Cardiac muscle cell (in vitro differentiated cells and primary cell): ENCODE measurements at regions not wholly inside any gene's neighbourhood (a gene's known extent, or its start where the extent isn't known, plus 50 kb on each side); places are given as distances from the start of the nearest gene placed in this dataset.
A peak's percentile ranks its signal among the peaks of the same experiment; 100 is the strongest.

Source experiments
- DNase-seq, 2 donors: peaks; one replicate each; pipeline versions ENCODE4 v3.0.0 to v3.0.0-alpha.2; 2010 to 2017; ENCODE audit warnings: low read depth in 1 of 2, low spot score in 1 of 2
- H3K27ac ChIP-seq: fragments of 200-600 bp; sonication (generic); 2 replicates; pipeline ENCODE4 v1.5.1; 2016
- H3K27me3 ChIP-seq: fragments of 200-600 bp; sonication (generic); 2 replicates; pipeline ENCODE4 v1.6.0; 2016; ENCODE audit warnings: control low read depth
- H3K36me3 ChIP-seq: fragments of 200-600 bp; sonication (generic); 2 replicates; pipeline ENCODE4 v1.5.1; 2016; ENCODE audit warnings: control low read depth
- H3K4me1 ChIP-seq: fragments of 200-600 bp; sonication (generic); 2 replicates; pipeline ENCODE4 v1.8.1; 2017; ENCODE audit warnings: low read depth, mild to moderate bottlenecking, mixed run types
- H3K4me3 ChIP-seq: fragments of 200-600 bp; sonication (generic); 2 replicates; pipeline ENCODE4 v1.5.1; 2016; ENCODE audit warnings: mild to moderate bottlenecking
- H3K9me3 ChIP-seq: fragments of 200-600 bp; sonication (generic); 2 replicates; pipeline ENCODE4 v1.5.1; 2017; ENCODE audit warnings: low read depth, mild to moderate bottlenecking, control low read depth
- TF ChIP-seq, protein P1 (sequence below): IDR thresholded peaks from 2 replicates; pipeline ENCODE4 v1.5.1; 2012; ENCODE audit warnings: low read depth, mild to moderate bottlenecking, low read length

- Histone ChIP-seq H3K36me3 (no peaks in the 10 kb centered on the region), H3K4me3 (no peak overlapping the region), H3K27ac (no peak overlapping the region), H3K4me1 (no peaks in the 10 kb centered on the region), H3K27me3 (peaks cover 41% of the 10 kb centered on the region), H3K9me3 (no peaks in the 10 kb centered on the region)
- TF ChIP-seq, protein P1, sequence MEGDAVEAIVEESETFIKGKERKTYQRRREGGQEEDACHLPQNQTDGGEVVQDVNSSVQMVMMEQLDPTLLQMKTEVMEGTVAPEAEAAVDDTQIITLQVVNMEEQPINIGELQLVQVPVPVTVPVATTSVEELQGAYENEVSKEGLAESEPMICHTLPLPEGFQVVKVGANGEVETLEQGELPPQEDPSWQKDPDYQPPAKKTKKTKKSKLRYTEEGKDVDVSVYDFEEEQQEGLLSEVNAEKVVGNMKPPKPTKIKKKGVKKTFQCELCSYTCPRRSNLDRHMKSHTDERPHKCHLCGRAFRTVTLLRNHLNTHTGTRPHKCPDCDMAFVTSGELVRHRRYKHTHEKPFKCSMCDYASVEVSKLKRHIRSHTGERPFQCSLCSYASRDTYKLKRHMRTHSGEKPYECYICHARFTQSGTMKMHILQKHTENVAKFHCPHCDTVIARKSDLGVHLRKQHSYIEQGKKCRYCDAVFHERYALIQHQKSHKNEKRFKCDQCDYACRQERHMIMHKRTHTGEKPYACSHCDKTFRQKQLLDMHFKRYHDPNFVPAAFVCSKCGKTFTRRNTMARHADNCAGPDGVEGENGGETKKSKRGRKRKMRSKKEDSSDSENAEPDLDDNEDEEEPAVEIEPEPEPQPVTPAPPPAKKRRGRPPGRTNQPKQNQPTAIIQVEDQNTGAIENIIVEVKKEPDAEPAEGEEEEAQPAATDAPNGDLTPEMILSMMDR: no peak
- DNase-seq: peak; percentile 57 to 66
Observed at GRCh38 chr3:14598143-14598569, 53.4 kb upstream of the CCDC174 start.

GRCh38 chr3:14599488-14599887 lies 52.1 kb upstream of the CCDC174 start:
- H3K36me3 ChIP-seq: no peaks in the 10 kb centered on the region
- no peak overlapping the region for H3K4me3 ChIP-seq
- H3K27me3 ChIP-seq: peaks cover 46% of the 10 kb centered on the region
- no peak for DNase-seq
- H3K4me1 ChIP-seq: no peaks in the 10 kb centered on the region
- TF ChIP-seq, protein P1: no peak
- no peak overlapping the region for H3K27ac ChIP-seq
- H3K9me3 ChIP-seq: no peaks in the 10 kb centered on the region

GRCh38 chr3:14600075-14600474 lies 51.5 kb upstream of the CCDC174 start:
- no peaks in the 10 kb centered on the region for H3K9me3 ChIP-seq
- H3K4me3 ChIP-seq: no peak overlapping the region
- DNase-seq: no peak
- no peaks in the 10 kb centered on the region for H3K4me1 ChIP-seq
- peaks cover 46% of the 10 kb centered on the region for H3K27me3 ChIP-seq
- no peak overlapping the region for H3K27ac ChIP-seq
- no peaks in the 10 kb centered on the region for H3K36me3 ChIP-seq
- TF ChIP-seq, protein P1: no peak

GRCh38 chr3:14600856-14601610 lies 50.5 kb upstream of the CCDC174 start:
- Histone ChIP-seq H3K36me3 (no peaks in the 10 kb centered on the region), H3K4me1 (no peaks in the 10 kb centered on the region), H3K27me3 (peaks cover 46% of the 10 kb centered on the region), H3K27ac (no peak overlapping the region), H3K9me3 (no peaks in the 10 kb centered on the region), H3K4me3 (no peak overlapping the region)
- DNase-seq: no peak
- TF ChIP-seq, protein P1: no peak

DNA sequence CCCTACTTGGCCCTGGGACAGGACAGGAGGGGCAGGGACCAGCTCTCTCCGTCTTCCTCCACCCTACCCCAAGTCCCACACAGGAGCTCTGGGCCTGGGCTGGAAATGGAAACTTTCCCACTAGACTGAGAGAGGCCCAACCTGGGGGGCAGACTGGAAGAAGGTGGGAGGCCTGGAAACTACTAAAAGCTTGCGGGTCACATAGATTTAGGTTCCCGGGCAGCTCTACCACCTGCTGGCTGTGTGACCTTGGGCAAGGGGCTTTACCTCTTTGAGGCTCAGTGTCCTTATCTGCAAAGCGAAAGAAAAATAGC lies 49.9 kb upstream of the CCDC174 start:
- Histone ChIP-seq H3K27me3 (peaks cover 46% of the 10 kb centered on the region), H3K4me1 (no peaks in the 10 kb centered on the region), H3K36me3 (no peaks in the 10 kb centered on the region), H3K27ac (no peak overlapping the region), H3K4me3 (no peak overlapping the region), H3K9me3 (no peaks in the 10 kb centered on the region)
- no peak for DNase-seq
- TF ChIP-seq, protein P1: no peak
